Esophagus squamous epithelium (tissue), 5 donors: ENCODE measurements at regions not wholly inside any gene's neighbourhood (a gene's known extent, or its start where the extent isn't known, plus 50 kb on each side); places are given as distances from the start of the nearest gene placed in this dataset.
A peak's percentile ranks its signal among the peaks of the same experiment; 100 is the strongest.

Experiments
- DNase-seq: peaks from one replicate; lab custom pipeline; 2025; lab: John Stamatoyannopoulos, UW
- H3K27ac ChIP-seq, 4 donors: fragments of 200-600 bp; sonication (generic); one replicate each; pipeline ENCODE4 v1.5.1; 2016 to 2019; ENCODE audit warnings: mild to moderate bottlenecking in 1 of 4
- H3K27me3 ChIP-seq, 4 donors: fragments of 200-600 bp; sonication (generic); 1 replicate in 3 of 4; 2 replicates in 1 of 4; pipeline versions ENCODE4 v1.5.1 to v1.6.0; 2017 to 2021; ENCODE audit warnings: antibody characterized with exemption in 1 of 4
- H3K36me3 ChIP-seq, 3 donors: fragments of 200-600 bp; sonication (generic); one replicate each; pipeline ENCODE4 v1.5.1; 2016 to 2019
- H3K4me1 ChIP-seq, 3 donors: fragments of 200-600 bp; sonication (generic); one replicate each; pipeline ENCODE4 v1.5.1; 2017 to 2019
- H3K4me3 ChIP-seq, 4 donors: fragments of 200-600 bp; sonication (generic); 1 replicate in 3 of 4; 2 replicates in 1 of 4; pipeline ENCODE4 v1.5.1; 2016 to 2019; ENCODE audit warnings: mild to moderate bottlenecking in 2 of 4, moderate library complexity in 1 of 4
- H3K9me3 ChIP-seq, 3 donors: fragments of 200-600 bp; sonication (generic); one replicate each; pipeline ENCODE4 v1.5.1; 2016 to 2019
- POLR2A ChIP-seq, 4 donors: fragments of 450-650 bp; IDR thresholded peaks; one replicate each; pipeline ENCODE4 v1.6.1; 2017; ENCODE audit warnings: antibody characterized with exemption in 4 of 4, mild to moderate bottlenecking in 4 of 4, moderate library complexity in 3 of 4
- WGBS, 2 donors: methylation state at CpG; one replicate each; pipeline ENCODE4 v1.1.5; 2018; 5-methylcytosine and 5-hydroxymethylcytosine counted together
- intact Hi-C: fragments of 100-400 bp; cut with DNase I; formaldehyde crosslinking; loops from one replicate; pipeline ENCODE4 v1.15.0; 2022
- TF ChIP-seq, protein P1 (sequence below), 6 experiments: fragments of 450-650 bp in 4 of 6; fragments of 200-600 bp in 2 of 6; sonication (generic) in 2 of 6; IDR thresholded peaks; one replicate each; pipeline ENCODE4 v1.5.1; 2016 to 2019; ENCODE audit warnings: antibody characterized with exemption in 6 of 6, mild to moderate bottlenecking in 4 of 6, moderate library complexity in 4 of 6
- donor health status: DM: yes; HTN: yes; CAD: no.

GRCh38 chr9:95727947-95728520 lies 147.5 kb upstream of the ERCC6L2 start:
- intact Hi-C loops = loop anchor here (10.0 kb wide), 1 partner anchor 487 kb away; no protein-coding TSS in a partner anchor
- Histone ChIP-seq H3K27me3 (peaks cover 0 to 2% (median 0%) of the 10 kb centered on the region in 4 donors), H3K4me1 (peaks cover 0 to 6% (median 0%) of the 10 kb centered on the region in 3 donors), H3K4me3 (no peak overlapping the region), H3K27ac (no peak overlapping the region), H3K9me3 (no peaks in the 10 kb centered on the region), H3K36me3 (no peaks in the 10 kb centered on the region)
- 84% methylated on average over 3 to 7 of the region's 7 CpGs for WGBS, 2 donors
- TF ChIP-seq, protein P1, sequence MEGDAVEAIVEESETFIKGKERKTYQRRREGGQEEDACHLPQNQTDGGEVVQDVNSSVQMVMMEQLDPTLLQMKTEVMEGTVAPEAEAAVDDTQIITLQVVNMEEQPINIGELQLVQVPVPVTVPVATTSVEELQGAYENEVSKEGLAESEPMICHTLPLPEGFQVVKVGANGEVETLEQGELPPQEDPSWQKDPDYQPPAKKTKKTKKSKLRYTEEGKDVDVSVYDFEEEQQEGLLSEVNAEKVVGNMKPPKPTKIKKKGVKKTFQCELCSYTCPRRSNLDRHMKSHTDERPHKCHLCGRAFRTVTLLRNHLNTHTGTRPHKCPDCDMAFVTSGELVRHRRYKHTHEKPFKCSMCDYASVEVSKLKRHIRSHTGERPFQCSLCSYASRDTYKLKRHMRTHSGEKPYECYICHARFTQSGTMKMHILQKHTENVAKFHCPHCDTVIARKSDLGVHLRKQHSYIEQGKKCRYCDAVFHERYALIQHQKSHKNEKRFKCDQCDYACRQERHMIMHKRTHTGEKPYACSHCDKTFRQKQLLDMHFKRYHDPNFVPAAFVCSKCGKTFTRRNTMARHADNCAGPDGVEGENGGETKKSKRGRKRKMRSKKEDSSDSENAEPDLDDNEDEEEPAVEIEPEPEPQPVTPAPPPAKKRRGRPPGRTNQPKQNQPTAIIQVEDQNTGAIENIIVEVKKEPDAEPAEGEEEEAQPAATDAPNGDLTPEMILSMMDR (IDR thresholded peaks at IDR 0.05) = no peak
- TF ChIP-seq POLR2A (IDR thresholded peaks at IDR 0.05) = no peak
- no peak for DNase-seq

DNA sequence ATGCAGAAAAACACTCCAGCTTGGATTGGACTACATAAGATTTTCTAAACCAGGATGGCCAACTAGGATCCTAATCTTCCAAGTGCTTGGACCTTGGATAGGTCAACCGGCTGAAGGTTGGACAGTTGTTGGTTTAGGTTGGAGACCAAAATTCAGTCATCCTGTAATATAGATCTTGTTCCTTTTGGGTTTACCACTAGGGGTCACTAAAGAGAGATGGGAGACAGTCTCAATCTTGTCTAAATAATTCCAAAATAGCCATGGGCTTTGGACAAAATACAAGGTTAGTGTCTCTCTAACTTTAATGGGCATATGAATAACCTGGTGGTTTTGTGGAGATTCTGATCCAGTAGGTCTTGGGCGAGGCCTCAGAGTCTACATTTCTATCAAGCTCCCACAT lies 148.7 kb upstream of the ERCC6L2 start:
- intact Hi-C loops = loop anchor here (10.0 kb wide), 1 partner anchor 488 kb away; no protein-coding TSS in a partner anchor

GRCh38 chr9:95725045-95725444 lies 150.4 kb upstream of the ERCC6L2 start:
- no peak for DNase-seq
- H3K4me3 ChIP-seq = no peak overlapping the region
- H3K9me3 ChIP-seq = no peaks in the 10 kb centered on the region
- peaks cover 0 to 2% (median 0%) of the 10 kb centered on the region in 4 donors for H3K27me3 ChIP-seq
- intact Hi-C loops = loop anchor here (10.0 kb wide), 1 partner anchor 490 kb away; no protein-coding TSS in a partner anchor
- H3K27ac ChIP-seq = no peak overlapping the region
- H3K4me1 ChIP-seq = no peaks in the 10 kb centered on the region
- no peaks in the 10 kb centered on the region for H3K36me3 ChIP-seq
- no peak for TF ChIP-seq POLR2A (IDR thresholded peaks at IDR 0.05)
- TF ChIP-seq, protein P1 (IDR thresholded peaks at IDR 0.05) = no peak
- 71 to 74% methylated on average over 4 of the region's 4 CpGs for WGBS, 2 donors

More for the DNA sequence above, 148.7 kb upstream of the ERCC6L2 start:
- Histone ChIP-seq H3K36me3 (no peaks in the 10 kb centered on the region), H3K9me3 (no peaks in the 10 kb centered on the region), H3K27me3 (peaks cover 0 to 2% (median 0%) of the 10 kb centered on the region in 4 donors), H3K4me1 (no peaks in the 10 kb centered on the region), H3K27ac (no peak overlapping the region), H3K4me3 (no peak overlapping the region)
- no peak for DNase-seq
- WGBS, 2 donors = 44 to 56% methylated on average over 2 of the region's 2 CpGs
- no peak for TF ChIP-seq POLR2A (IDR thresholded peaks at IDR 0.05)
- TF ChIP-seq, protein P1 (IDR thresholded peaks at IDR 0.05) = peak; percentile 26 to 73 (median 57)

DNA sequence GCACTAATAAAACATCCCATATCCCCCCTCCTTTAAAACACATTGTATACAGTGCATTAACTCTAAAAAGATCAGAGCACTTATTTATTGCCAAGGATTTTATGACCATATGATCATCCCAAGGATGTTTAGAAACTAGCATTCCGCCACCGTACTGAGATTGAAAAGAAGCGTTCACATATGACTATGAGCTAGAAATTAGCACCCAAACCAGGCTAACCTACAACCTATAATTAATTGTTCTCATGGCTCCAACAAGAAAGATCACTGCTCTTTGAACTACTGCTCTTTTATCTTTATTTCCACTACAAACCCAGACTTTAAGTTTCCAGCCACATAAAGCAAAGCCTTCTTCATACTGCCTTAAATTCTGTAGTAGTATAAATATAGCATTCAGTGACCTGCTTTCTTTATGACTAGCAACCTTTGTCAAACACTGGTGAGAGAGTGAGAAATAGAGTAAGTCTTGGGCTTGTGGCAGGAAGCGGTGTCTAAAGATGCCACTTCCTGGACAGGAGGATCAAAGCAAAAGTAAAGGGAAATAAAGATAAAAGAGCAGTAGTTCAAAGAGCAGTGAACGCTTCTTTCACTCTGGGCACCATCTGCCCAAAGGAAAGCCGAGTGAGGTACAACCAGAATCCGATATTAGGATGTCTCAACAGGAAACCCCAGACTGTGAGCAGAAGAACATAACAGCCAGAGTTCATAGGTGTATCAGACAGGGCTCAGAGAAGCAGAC lies 151.1 kb upstream of the ERCC6L2 start:
- DNase-seq = no peak

More for the DNA sequence above, 151.1 kb upstream of the ERCC6L2 start:
- H3K36me3 ChIP-seq = no peaks in the 10 kb centered on the region
- H3K9me3 ChIP-seq = no peaks in the 10 kb centered on the region
- H3K4me1 ChIP-seq = no peaks in the 10 kb centered on the region
- intact Hi-C loops = loop anchor here (10.0 kb wide), 1 partner anchor 490 kb away; no protein-coding TSS in a partner anchor
- H3K4me3 ChIP-seq = no peak overlapping the region
- peaks cover 0 to 2% (median 0%) of the 10 kb centered on the region in 4 donors for H3K27me3 ChIP-seq
- WGBS, 2 donors = 61 to 78% methylated on average over 7 of the region's 7 CpGs
- no peak for TF ChIP-seq POLR2A (IDR thresholded peaks at IDR 0.05)
- TF ChIP-seq, protein P1 (IDR thresholded peaks at IDR 0.05) = no peak
- no peak overlapping the region for H3K27ac ChIP-seq
